Naive B cell (primary cell): ENCODE measurements at regions not wholly inside any gene's neighbourhood (a gene's known extent, or its start where the extent isn't known, plus 50 kb on each side); places are given as distances from the start of the nearest gene placed in this dataset.

Experiments
- ATAC-seq, 2 donors: fragments of 150-1000 bp; cut with Tn5 transposase; 2 replicates each; pipeline ENCODE4 v1.10.0; 2021; ENCODE audit warnings: low read depth in 2 of 2, mild to moderate bottlenecking in 2 of 2, moderate library complexity in 2 of 2
- DNase-seq: peaks from one replicate; pipeline ENCODE4 v3.0.0; 2022
- H3K27ac Mint-ChIP-seq, 6 donors: one replicate each; pipeline ENCODE4 v1.8.0; 2020 to 2022; ENCODE audit warnings: mild to moderate bottlenecking in 6 of 6, mixed read lengths in 6 of 6, moderate library complexity in 5 of 6, inconsistent platforms in 2 of 6
- H3K27me3 Mint-ChIP-seq, 3 donors: one replicate each; pipeline ENCODE4 v1.8.0; 2021 to 2022; ENCODE audit warnings: mixed read lengths in 3 of 3, mild to moderate bottlenecking in 1 of 3
- H3K36me3 Mint-ChIP-seq, 2 donors: one replicate each; pipeline ENCODE4 v1.8.0; 2020 to 2022; ENCODE audit warnings: mixed read lengths in 2 of 2, inconsistent platforms in 1 of 2, mild to moderate bottlenecking in 1 of 2
- H3K4me1 Mint-ChIP-seq, 3 donors: one replicate each; pipeline ENCODE4 v1.8.0; 2020 to 2022; ENCODE audit warnings: mixed read lengths in 3 of 3, inconsistent platforms in 1 of 3, mild to moderate bottlenecking in 1 of 3, moderate library complexity in 1 of 3
- H3K4me3 Mint-ChIP-seq, 8 donors: one replicate each; pipeline ENCODE4 v1.8.0; 2020 to 2022; ENCODE audit warnings: mild to moderate bottlenecking in 8 of 8, mixed read lengths in 8 of 8, moderate library complexity in 8 of 8, inconsistent platforms in 2 of 8
- H3K9me3 Mint-ChIP-seq, 7 donors: one replicate each; pipeline ENCODE4 v1.8.0; 2020 to 2022; ENCODE audit warnings: mixed read lengths in 7 of 7, mild to moderate bottlenecking in 5 of 7, inconsistent platforms in 2 of 7, moderate library complexity in 1 of 7

- H3K27ac Mint-ChIP-seq = no peak overlapping the region
- H3K36me3 Mint-ChIP-seq = no peaks in the 10 kb centered on the region
- no peak for ATAC-seq
These were observed 718.7 kb upstream of the TENM3 start for GRCh38 chr4:181524499-181524898.

GRCh38 chr4:181525634-181526033 is 717.6 kb upstream of the TENM3 start:
- Mint-ChIP-seq H3K27me3 (no peaks in the 10 kb centered on the region), H3K27ac (no peak overlapping the region), H3K36me3 (no peaks in the 10 kb centered on the region), H3K9me3 (peaks cover 0 to 4% (median 0%) of the 10 kb centered on the region in 7 donors), H3K4me3 (no peak overlapping the region), H3K4me1 (no peaks in the 10 kb centered on the region)
- DNase-seq = no peak
- no peak for ATAC-seq

More at GRCh38 chr4:181524499-181524898, 718.7 kb upstream of the TENM3 start:
- no peak overlapping the region for H3K4me3 Mint-ChIP-seq
- H3K27me3 Mint-ChIP-seq = no peaks in the 10 kb centered on the region
- H3K9me3 Mint-ChIP-seq = peaks cover 0 to 4% (median 0%) of the 10 kb centered on the region in 7 donors
- no peak for DNase-seq
- no peaks in the 10 kb centered on the region for H3K4me1 Mint-ChIP-seq

- no peak for DNase-seq
- peaks cover 0 to 4% (median 0%) of the 10 kb centered on the region in 7 donors for H3K9me3 Mint-ChIP-seq
- H3K27me3 Mint-ChIP-seq = no peaks in the 10 kb centered on the region
- H3K36me3 Mint-ChIP-seq = no peaks in the 10 kb centered on the region
- no peak for ATAC-seq
- no peak overlapping the region for H3K27ac Mint-ChIP-seq
- H3K4me3 Mint-ChIP-seq = no peak overlapping the region
- no peaks in the 10 kb centered on the region for H3K4me1 Mint-ChIP-seq
These were observed 714.5 kb upstream of the TENM3 start for GRCh38 chr4:181528570-181529184.

GRCh38 chr4:181529537-181529936 is 713.7 kb upstream of the TENM3 start:
- Mint-ChIP-seq H3K36me3 (no peaks in the 10 kb centered on the region), H3K27ac (no peak overlapping the region), H3K4me3 (no peak overlapping the region), H3K4me1 (no peaks in the 10 kb centered on the region), H3K9me3 (peaks cover 0 to 2% (median 0%) of the 10 kb centered on the region in 7 donors), H3K27me3 (no peaks in the 10 kb centered on the region)
- ATAC-seq = no peak
- DNase-seq = no peak

GRCh38 chr4:181536196-181536746 is 706.9 kb upstream of the TENM3 start:
- DNase-seq = no peak
- Mint-ChIP-seq H3K27me3 (no peaks in the 10 kb centered on the region), H3K9me3 (peaks cover 0 to 4% (median 0%) of the 10 kb centered on the region in 7 donors), H3K4me3 (no peak overlapping the region), H3K4me1 (no peaks in the 10 kb centered on the region), H3K27ac (no peak overlapping the region), H3K36me3 (no peaks in the 10 kb centered on the region)
- no peak for ATAC-seq

GRCh38 chr4:181536811-181537434 is 706.3 kb upstream of the TENM3 start:
- no peak for ATAC-seq
- Mint-ChIP-seq H3K4me1 (no peaks in the 10 kb centered on the region), H3K4me3 (no peak overlapping the region)

GRCh38 chr4:181538431-181538830 is 704.8 kb upstream of the TENM3 start:
- Mint-ChIP-seq H3K27ac (no peak overlapping the region), H3K27me3 (no peaks in the 10 kb centered on the region), H3K9me3 (peaks cover 0 to 4% (median 1%) of the 10 kb centered on the region in 7 donors), H3K4me3 (no peak overlapping the region), H3K36me3 (no peaks in the 10 kb centered on the region), H3K4me1 (no peaks in the 10 kb centered on the region)
- ATAC-seq = no peak
- DNase-seq = no peak

More at GRCh38 chr4:181536811-181537434, 706.3 kb upstream of the TENM3 start:
- Mint-ChIP-seq H3K27ac (no peak overlapping the region), H3K36me3 (no peaks in the 10 kb centered on the region), H3K9me3 (peaks cover 0 to 4% (median 0%) of the 10 kb centered on the region in 7 donors), H3K27me3 (no peaks in the 10 kb centered on the region)
- no peak for DNase-seq

- no peak overlapping the region for H3K4me3 Mint-ChIP-seq
- H3K27me3 Mint-ChIP-seq = no peaks in the 10 kb centered on the region
- H3K27ac Mint-ChIP-seq = no peak overlapping the region
- ATAC-seq = no peak
- DNase-seq = no peak
- H3K36me3 Mint-ChIP-seq = no peaks in the 10 kb centered on the region
- H3K4me1 Mint-ChIP-seq = no peaks in the 10 kb centered on the region
- H3K9me3 Mint-ChIP-seq = peaks cover 0 to 4% (median 0%) of the 10 kb centered on the region in 7 donors
These were observed 701.8 kb upstream of the TENM3 start for GRCh38 chr4:181541396-181541795.

GRCh38 chr4:181548873-181549575 is 694.2 kb upstream of the TENM3 start:
- no peak overlapping the region for H3K27ac Mint-ChIP-seq
- H3K36me3 Mint-ChIP-seq = no peaks in the 10 kb centered on the region
- H3K4me3 Mint-ChIP-seq = no peak overlapping the region
- ATAC-seq = no peak
- H3K9me3 Mint-ChIP-seq = peaks cover 0 to 11% (median 5%) of the 10 kb centered on the region in 7 donors
- H3K27me3 Mint-ChIP-seq = no peaks in the 10 kb centered on the region
- no peaks in the 10 kb centered on the region for H3K4me1 Mint-ChIP-seq
- DNase-seq = no peak

GRCh38 chr4:181549576-181550188 is 693.5 kb upstream of the TENM3 start:
- ATAC-seq (no peak), DNase-seq (no peak)
- no peaks in the 10 kb centered on the region for H3K36me3 Mint-ChIP-seq
- no peaks in the 10 kb centered on the region for H3K4me1 Mint-ChIP-seq
- H3K9me3 Mint-ChIP-seq = peaks cover 0 to 11% (median 5%) of the 10 kb centered on the region in 7 donors
- no peaks in the 10 kb centered on the region for H3K27me3 Mint-ChIP-seq
- H3K4me3 Mint-ChIP-seq = no peak overlapping the region
- H3K27ac Mint-ChIP-seq = no peak overlapping the region

- Mint-ChIP-seq H3K9me3 (peaks cover 0 to 11% (median 5%) of the 10 kb centered on the region in 7 donors), H3K27ac (no peak overlapping the region), H3K27me3 (no peaks in the 10 kb centered on the region), H3K4me3 (no peak overlapping the region), H3K4me1 (no peaks in the 10 kb centered on the region), H3K36me3 (no peaks in the 10 kb centered on the region)
- DNase-seq (no peak), ATAC-seq (no peak)
These were observed 692.8 kb upstream of the TENM3 start for GRCh38 chr4:181550381-181550780.

GRCh38 chr4:181559637-181560036 is 683.6 kb upstream of the TENM3 start:
- no peak overlapping the region for H3K4me3 Mint-ChIP-seq
- no peak overlapping the region for H3K27ac Mint-ChIP-seq
- peaks cover 0 to 9% (median 4%) of the 10 kb centered on the region in 7 donors for H3K9me3 Mint-ChIP-seq
- no peaks in the 10 kb centered on the region for H3K27me3 Mint-ChIP-seq
- no peaks in the 10 kb centered on the region for H3K4me1 Mint-ChIP-seq
- no peaks in the 10 kb centered on the region for H3K36me3 Mint-ChIP-seq
- DNase-seq = no peak
- ATAC-seq = no peak

GRCh38 chr4:181562399-181562798 is 680.8 kb upstream of the TENM3 start:
- H3K36me3 Mint-ChIP-seq = no peaks in the 10 kb centered on the region
- H3K4me1 Mint-ChIP-seq = no peaks in the 10 kb centered on the region
- H3K4me3 Mint-ChIP-seq = no peak overlapping the region
- peaks cover 0 to 9% (median 4%) of the 10 kb centered on the region in 7 donors for H3K9me3 Mint-ChIP-seq
- H3K27ac Mint-ChIP-seq = no peak overlapping the region
- ATAC-seq (no peak), DNase-seq (no peak)
- no peaks in the 10 kb centered on the region for H3K27me3 Mint-ChIP-seq
